ENCODE measurements at regions not wholly inside any gene's neighbourhood (a gene's known extent, or its start where the extent isn't known, plus 50 kb on each side); places are given as distances from the start of the nearest gene placed in this dataset.

- H3K36me3 Mint-ChIP-seq, result no peaks in the 10 kb centered on the region
- DNase-seq (ENCODE audit: extremely low spot score, unreplicated experiment), result no peak
- no peaks in the 10 kb centered on the region for H3K9me3 Mint-ChIP-seq
- peaks cover 29% of the 10 kb centered on the region for H3K27me3 Mint-ChIP-seq
- no peak overlapping the region for H3K27ac Mint-ChIP-seq
- TF ChIP-seq CTCF (conservative IDR thresholded peaks at IDR 0.05), result no peak
- no peaks in the 10 kb centered on the region for H3K4me1 Mint-ChIP-seq (ENCODE audit: unreplicated experiment)
- H3K4me3 Mint-ChIP-seq, result no peak overlapping the region
Observed at GRCh38 chr16:6008670-6009069, 911.1 kb upstream of the EEF2KMT start.

- no peaks in the 10 kb centered on the region for H3K9me3 Mint-ChIP-seq
- no peaks in the 10 kb centered on the region for H3K36me3 Mint-ChIP-seq
- H3K4me1 Mint-ChIP-seq (ENCODE audit: unreplicated experiment), result no peaks in the 10 kb centered on the region
- no peak for DNase-seq (ENCODE audit: extremely low spot score, unreplicated experiment)
- H3K27ac Mint-ChIP-seq, result no peak overlapping the region
- peaks cover 4% of the 10 kb centered on the region for H3K27me3 Mint-ChIP-seq
- H3K4me3 Mint-ChIP-seq, result no peak overlapping the region
- no peak for TF ChIP-seq CTCF (conservative IDR thresholded peaks at IDR 0.05)
Observed at GRCh38 chr16:5993356-5993755, 895.8 kb upstream of the EEF2KMT start.

- TF ChIP-seq CTCF (conservative IDR thresholded peaks at IDR 0.05), result no peak
- H3K9me3 Mint-ChIP-seq, result no peaks in the 10 kb centered on the region
- no peaks in the 10 kb centered on the region for H3K36me3 Mint-ChIP-seq
- H3K4me3 Mint-ChIP-seq, result no peak overlapping the region
- no peak for DNase-seq (ENCODE audit: extremely low spot score, unreplicated experiment)
- H3K4me1 Mint-ChIP-seq (ENCODE audit: unreplicated experiment), result peaks cover 10% of the 10 kb centered on the region
- H3K27me3 Mint-ChIP-seq, result peaks cover 43% of the 10 kb centered on the region
- H3K27ac Mint-ChIP-seq, result no peak overlapping the region
Observed at GRCh38 chr16:5982979-5983378, 885.4 kb upstream of the EEF2KMT start.

- no peak overlapping the region for H3K27ac Mint-ChIP-seq
- no peak overlapping the region for H3K4me3 Mint-ChIP-seq
- no peak for TF ChIP-seq CTCF (conservative IDR thresholded peaks at IDR 0.05)
- DNase-seq (ENCODE audit: extremely low spot score, unreplicated experiment), result no peak
- no peaks in the 10 kb centered on the region for H3K9me3 Mint-ChIP-seq
- H3K27me3 Mint-ChIP-seq, result peaks cover 37% of the 10 kb centered on the region
- H3K36me3 Mint-ChIP-seq, result no peaks in the 10 kb centered on the region
- H3K4me1 Mint-ChIP-seq (ENCODE audit: unreplicated experiment), result peaks cover 10% of the 10 kb centered on the region
Observed at GRCh38 chr16:5979905-5980550, 882.4 kb upstream of the EEF2KMT start.

GRCh38 chr16:5977329-5977728, 879.7 kb upstream of the EEF2KMT start:
- peaks cover 17% of the 10 kb centered on the region for H3K27me3 Mint-ChIP-seq
- H3K4me1 Mint-ChIP-seq (ENCODE audit: unreplicated experiment), result peaks cover 10% of the 10 kb centered on the region
- DNase-seq (ENCODE audit: extremely low spot score, unreplicated experiment), result no peak
- no peaks in the 10 kb centered on the region for H3K36me3 Mint-ChIP-seq
- peak overlapping the region; percentile 29 for H3K27ac Mint-ChIP-seq
- H3K4me3 Mint-ChIP-seq, result no peak overlapping the region
- no peaks in the 10 kb centered on the region for H3K9me3 Mint-ChIP-seq
- no peak for TF ChIP-seq CTCF (conservative IDR thresholded peaks at IDR 0.05)

- TF ChIP-seq CTCF (conservative IDR thresholded peaks at IDR 0.05), result no peak
- no peaks in the 10 kb centered on the region for H3K36me3 Mint-ChIP-seq
- no peak overlapping the region for H3K4me3 Mint-ChIP-seq
- H3K27me3 Mint-ChIP-seq, result peaks cover 2% of the 10 kb centered on the region
- H3K4me1 Mint-ChIP-seq (ENCODE audit: unreplicated experiment), result no peaks in the 10 kb centered on the region
- DNase-seq (ENCODE audit: extremely low spot score, unreplicated experiment), result no peak
- H3K9me3 Mint-ChIP-seq, result peaks cover 7% of the 10 kb centered on the region
- H3K27ac Mint-ChIP-seq, result no peak overlapping the region
Observed at GRCh38 chr16:5972747-5973146, 875.2 kb upstream of the EEF2KMT start.
